H9 (cell line): ENCODE measurements at regions not wholly inside any gene's neighbourhood (a gene's known extent, or its start where the extent isn't known, plus 50 kb on each side); places are given as distances from the start of the nearest gene placed in this dataset.

Experiments
- DNase-seq: peaks from one replicate; pipeline ENCODE4 v3.0.0-alpha.2; 2017
- H2AFZ ChIP-seq: one replicate; pipeline ENCODE4 v1.6.1; 2013; ENCODE audit warnings: mild to moderate bottlenecking, low read length, control low read depth, moderate library complexity
- H2AK5ac ChIP-seq: 2 replicates; pipeline ENCODE4 v1.6.1; 2013; ENCODE audit warnings: low read length, control low read depth, mixed read lengths; ENCODE audit not compliant: insufficient read length
- H2BK120ac ChIP-seq: one replicate; pipeline ENCODE4 v1.6.1; 2013; ENCODE audit warnings: low read depth, mild to moderate bottlenecking, low read length, control low read depth, inconsistent platforms; ENCODE audit not compliant: poor library complexity, severe bottlenecking
- H2BK12ac ChIP-seq: 2 replicates; pipeline ENCODE4 v1.6.1; 2013; ENCODE audit warnings: low read length, control low read depth, mixed read lengths, low read depth; ENCODE audit not compliant: insufficient read length
- H2BK15ac ChIP-seq: 2 replicates; pipeline ENCODE4 v1.6.1; 2013; ENCODE audit warnings: low read depth, low read length, control low read depth
- H2BK20ac ChIP-seq: one replicate; pipeline ENCODE4 v1.6.1; 2013; ENCODE audit warnings: low read depth, mild to moderate bottlenecking, low read length, control low read depth, inconsistent platforms; ENCODE audit not compliant: poor library complexity, severe bottlenecking
- H2BK5ac ChIP-seq: 2 replicates; pipeline ENCODE4 v1.6.1; 2013; ENCODE audit warnings: low read length, control low read depth, mixed read lengths; ENCODE audit not compliant: insufficient read length
- H3K14ac ChIP-seq: 2 replicates; pipeline ENCODE4 v1.6.1; 2013; ENCODE audit warnings: low read length, control low read depth; ENCODE audit not compliant: insufficient read depth
- H3K18ac ChIP-seq: 2 replicates; pipeline ENCODE4 v1.6.1; 2013; ENCODE audit warnings: low read depth, mild to moderate bottlenecking, mixed read lengths, low read length, control low read depth; ENCODE audit not compliant: insufficient read length
- H3K23ac ChIP-seq: 2 replicates; pipeline ENCODE4 v1.6.1; 2013; ENCODE audit warnings: low read length, control low read depth, mixed read lengths, low read depth; ENCODE audit not compliant: insufficient read length
- H3K23me2 ChIP-seq: 2 replicates; pipeline ENCODE4 v1.6.1; 2013; ENCODE audit warnings: low read depth, mild to moderate bottlenecking, mixed read lengths, low read length, control low read depth; ENCODE audit not compliant: insufficient read length, poor library complexity, severe bottlenecking
- H3K27ac ChIP-seq: 2 replicates; pipeline ENCODE4 v1.5.1; 2013; ENCODE audit warnings: low read length, control low read depth, mixed read lengths, low read depth; ENCODE audit not compliant: insufficient read length
- H3K27me3 ChIP-seq: 2 replicates; pipeline ENCODE4 v1.6.1; 2013; ENCODE audit warnings: low read length, control low read depth, inconsistent platforms; ENCODE audit not compliant: insufficient read depth
- H3K4ac ChIP-seq: 2 replicates; pipeline ENCODE4 v1.6.1; 2013; ENCODE audit warnings: low read depth, mild to moderate bottlenecking, control low read depth, inconsistent platforms, low read length, moderate library complexity
- H3K4me1 ChIP-seq: 2 replicates; pipeline ENCODE4 v1.6.1; 2013; ENCODE audit warnings: low read length, control low read depth, inconsistent platforms; ENCODE audit not compliant: insufficient read depth
- H3K4me2 ChIP-seq: 2 replicates; pipeline ENCODE4 v1.6.1; 2013; ENCODE audit warnings: low read length, control low read depth, mixed read lengths; ENCODE audit not compliant: insufficient read length, insufficient read depth
- H3K56ac ChIP-seq: 2 replicates; pipeline ENCODE4 v1.6.1; 2013; ENCODE audit warnings: low read depth, mild to moderate bottlenecking, mixed read lengths, low read length, control low read depth; ENCODE audit not compliant: insufficient read length
- H3K79me1 ChIP-seq: 2 replicates; pipeline ENCODE4 v1.6.1; 2013; ENCODE audit warnings: low read depth, mild to moderate bottlenecking, moderate library complexity, low read length, control low read depth, inconsistent platforms; ENCODE audit not compliant: insufficient read depth, poor library complexity, severe bottlenecking
- H3K79me2 ChIP-seq: 2 replicates; pipeline ENCODE4 v1.6.1; 2013; ENCODE audit warnings: low read length, control low read depth, inconsistent platforms; ENCODE audit not compliant: insufficient read depth
- H3K9ac ChIP-seq: 2 replicates; pipeline ENCODE4 v1.6.1; 2013; ENCODE audit warnings: low read length, control low read depth, mixed read lengths; ENCODE audit not compliant: insufficient read length; ENCODE audit errors: extremely low read depth
- H3K9me3 ChIP-seq: one replicate; pipeline ENCODE4 v1.6.1; 2013; ENCODE audit warnings: low read depth, low read length, inconsistent platforms; ENCODE audit not compliant: control insufficient read depth
- H3T11ph ChIP-seq: one replicate; pipeline ENCODE4 v1.6.1; 2013; ENCODE audit warnings: mild to moderate bottlenecking, low read length, control low read depth, inconsistent platforms
- H4K20me1 ChIP-seq: one replicate; pipeline ENCODE4 v1.6.1; 2013; ENCODE audit not compliant: control insufficient read depth, insufficient read length, insufficient read depth
- H4K5ac ChIP-seq: 2 replicates; pipeline ENCODE4 v1.6.1; 2013; ENCODE audit warnings: low read depth, mild to moderate bottlenecking, mixed read lengths, low read length, control low read depth; ENCODE audit not compliant: insufficient read length
- H4K8ac ChIP-seq: replicated peaks from 2 replicates; pipeline ENCODE4 v1.6.1; 2013; ENCODE audit warnings: low read length, control low read depth, mixed read lengths, low read depth; ENCODE audit not compliant: insufficient read length
- H4K91ac ChIP-seq: 2 replicates; pipeline ENCODE4 v1.6.1; 2013; ENCODE audit warnings: low read depth, mild to moderate bottlenecking, moderate library complexity, mixed read lengths, low read length, control low read depth; ENCODE audit not compliant: insufficient read length
- H3K27ac Mint-ChIP-seq, 3 experiments: 2 replicates in 2 of 3; 3 replicates in 1 of 3; pipeline ENCODE4 v1.8.0; 2020 to 2021; ENCODE audit warnings: mixed read lengths in 3 of 3, mild to moderate bottlenecking in 1 of 3, moderate library complexity in 1 of 3
- H3K27me3 Mint-ChIP-seq: 2 replicates; pipeline ENCODE4 v1.8.0; 2021; ENCODE audit warnings: low read depth, mild to moderate bottlenecking, moderate library complexity, mixed read lengths
- H3K36me3 Mint-ChIP-seq, 3 experiments: 2 replicates in 2 of 3; 3 replicates in 1 of 3; pipeline ENCODE4 v1.8.0; 2020 to 2021; ENCODE audit warnings: low read depth in 3 of 3, mixed read lengths in 3 of 3; ENCODE audit not compliant: insufficient read depth in 1 of 3
- H3K4me1 Mint-ChIP-seq, 2 experiments: 2 replicates each; pipeline ENCODE4 v1.8.0; 2020; ENCODE audit warnings: mixed read lengths in 2 of 2
- H3K4me3 Mint-ChIP-seq, 2 experiments: 2 replicates in 1 of 2; 3 replicates in 1 of 2; pipeline ENCODE4 v1.8.0; 2020 to 2021; ENCODE audit warnings: mild to moderate bottlenecking in 2 of 2, mixed read lengths in 2 of 2, moderate library complexity in 1 of 2
- H3K9me3 Mint-ChIP-seq, 2 experiments: 2 replicates in 1 of 2; 3 replicates in 1 of 2; pipeline ENCODE4 v1.8.0; 2020; ENCODE audit warnings: mild to moderate bottlenecking in 2 of 2, mixed read lengths in 2 of 2, moderate library complexity in 1 of 2
- CTCF ChIP-seq: fragments of 200-600 bp; sonication (generic); conservative IDR thresholded peaks from 3 replicates; pipeline ENCODE4 v1.8.0; 2021; ENCODE audit warnings: antibody characterized with exemption, mild to moderate bottlenecking
- WGBS: extraction: QIAGEN DNeasy Blood & Tissue Kit; methylation state at CpG from one replicate; pipeline ENCODE4 v1.1.7; 2013; ENCODE audit warnings: missing lambda C conversion rate, low lambda C conversion rate, mixed read lengths; ENCODE audit not compliant: insufficient read length; ENCODE audit errors: extremely low coverage; 5-methylcytosine and 5-hydroxymethylcytosine counted together

- DNase-seq = no peak
- H3K14ac ChIP-seq = no peak overlapping the region
- no peak overlapping the region for H3K4me3 Mint-ChIP-seq
- H2BK120ac ChIP-seq = no peak overlapping the region
- no peak overlapping the region for H3K27ac Mint-ChIP-seq
- no peak overlapping the region for H3K18ac ChIP-seq
- no peak overlapping the region for H3K56ac ChIP-seq
- no peaks in the 10 kb centered on the region for H3K23me2 ChIP-seq
- H3K4me1 Mint-ChIP-seq = no peaks in the 10 kb centered on the region
- H3K4me1 ChIP-seq = no peaks in the 10 kb centered on the region
- H3K27ac ChIP-seq = no peak overlapping the region
- H4K91ac ChIP-seq = no peak overlapping the region
- no peak overlapping the region for H3K4ac ChIP-seq
- no peak overlapping the region for H3K23ac ChIP-seq
- H4K20me1 ChIP-seq = no peaks in the 10 kb centered on the region
- H3K27me3 ChIP-seq = no peaks in the 10 kb centered on the region
- H4K8ac ChIP-seq = no peak overlapping the region
- H3K4me2 ChIP-seq = no peak overlapping the region
- H2BK15ac ChIP-seq = no peak overlapping the region
- no peaks in the 10 kb centered on the region for H3K79me2 ChIP-seq
- H3K9me3 ChIP-seq = no peaks in the 10 kb centered on the region
- H4K5ac ChIP-seq = no peak overlapping the region
- H3K9me3 Mint-ChIP-seq = no peaks in the 10 kb centered on the region
- no peak overlapping the region for H2AFZ ChIP-seq
- no peak overlapping the region for H3T11ph ChIP-seq
- no CpG with 5 or more reads among the region's 3 CpGs for WGBS
- H3K79me1 ChIP-seq = no peaks in the 10 kb centered on the region
- no peak overlapping the region for H3K9ac ChIP-seq
- no peak overlapping the region for H2BK20ac ChIP-seq
- no peaks in the 10 kb centered on the region for H3K36me3 Mint-ChIP-seq
- no peak overlapping the region for H2BK5ac ChIP-seq
- H3K27me3 Mint-ChIP-seq = no peaks in the 10 kb centered on the region
- no peak overlapping the region for H2BK12ac ChIP-seq
- TF ChIP-seq CTCF = no peak
- no peak overlapping the region for H2AK5ac ChIP-seq
Observed at GRCh38 chr18:54737986-54738385, 90.3 kb upstream of the RAB27B start.
